Neural crest cell (in vitro differentiated cells): ENCODE measurements at regions not wholly inside any gene's neighbourhood (a gene's known extent, or its start where the extent isn't known, plus 50 kb on each side); places are given as distances from the start of the nearest gene placed in this dataset.

ENCODE experiments used
- DNase-seq: peaks from one replicate; pipeline ENCODE4 v3.0.0; 2021; ENCODE audit warnings: low read depth, mixed read lengths, low spot score
- H3K27ac Mint-ChIP-seq: one replicate; pipeline ENCODE4 v1.8.0; 2021; ENCODE audit warnings: mild to moderate bottlenecking, mixed read lengths; ENCODE audit not compliant: unreplicated experiment
- H3K27me3 Mint-ChIP-seq: 2 replicates; pipeline ENCODE4 v1.8.0; 2021; ENCODE audit warnings: low read depth, mild to moderate bottlenecking, mixed read lengths
- H3K36me3 Mint-ChIP-seq: 2 replicates; pipeline ENCODE4 v1.8.0; 2021; ENCODE audit warnings: low read depth, mild to moderate bottlenecking, mixed read lengths
- H3K4me1 Mint-ChIP-seq: 2 replicates; pipeline ENCODE4 v1.8.0; 2021; ENCODE audit warnings: mixed read lengths
- H3K4me3 Mint-ChIP-seq: one replicate; pipeline ENCODE4 v1.8.0; 2021; ENCODE audit warnings: mild to moderate bottlenecking, mixed read lengths
- H3K9me3 Mint-ChIP-seq: 2 replicates; pipeline ENCODE4 v1.8.0; 2021; ENCODE audit warnings: mixed read lengths
- TF ChIP-seq, protein P1 (sequence below): fragments of 200-600 bp; sonication (generic); conservative IDR thresholded peaks from 2 replicates; pipeline ENCODE4 v1.5.0; 2021; ENCODE audit warnings: antibody characterized with exemption, mild to moderate bottlenecking

DNA sequence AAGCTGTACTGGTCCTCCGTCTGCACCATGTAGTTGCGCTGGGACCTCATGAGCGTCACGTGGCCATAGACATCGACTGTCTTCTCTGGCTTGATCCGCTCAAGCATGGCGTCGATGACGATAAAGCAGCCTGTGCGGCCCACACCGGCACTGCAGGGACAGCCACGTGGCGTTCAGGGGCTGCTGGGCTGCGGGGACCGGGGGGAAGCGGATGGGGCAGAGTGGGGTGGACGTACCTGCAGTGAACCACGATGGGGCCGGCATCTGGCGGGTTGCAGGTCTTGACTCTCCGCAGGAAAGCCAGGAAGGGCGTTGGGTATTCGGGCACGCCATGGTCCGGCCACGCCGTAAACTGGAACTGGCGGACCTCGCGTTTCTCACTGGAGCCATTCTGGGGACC lies 128.5 kb downstream of the PTPRS start:
- no peaks in the 10 kb centered on the region for H3K4me1 Mint-ChIP-seq
- no peaks in the 10 kb centered on the region for H3K27me3 Mint-ChIP-seq
- TF ChIP-seq, protein P1, sequence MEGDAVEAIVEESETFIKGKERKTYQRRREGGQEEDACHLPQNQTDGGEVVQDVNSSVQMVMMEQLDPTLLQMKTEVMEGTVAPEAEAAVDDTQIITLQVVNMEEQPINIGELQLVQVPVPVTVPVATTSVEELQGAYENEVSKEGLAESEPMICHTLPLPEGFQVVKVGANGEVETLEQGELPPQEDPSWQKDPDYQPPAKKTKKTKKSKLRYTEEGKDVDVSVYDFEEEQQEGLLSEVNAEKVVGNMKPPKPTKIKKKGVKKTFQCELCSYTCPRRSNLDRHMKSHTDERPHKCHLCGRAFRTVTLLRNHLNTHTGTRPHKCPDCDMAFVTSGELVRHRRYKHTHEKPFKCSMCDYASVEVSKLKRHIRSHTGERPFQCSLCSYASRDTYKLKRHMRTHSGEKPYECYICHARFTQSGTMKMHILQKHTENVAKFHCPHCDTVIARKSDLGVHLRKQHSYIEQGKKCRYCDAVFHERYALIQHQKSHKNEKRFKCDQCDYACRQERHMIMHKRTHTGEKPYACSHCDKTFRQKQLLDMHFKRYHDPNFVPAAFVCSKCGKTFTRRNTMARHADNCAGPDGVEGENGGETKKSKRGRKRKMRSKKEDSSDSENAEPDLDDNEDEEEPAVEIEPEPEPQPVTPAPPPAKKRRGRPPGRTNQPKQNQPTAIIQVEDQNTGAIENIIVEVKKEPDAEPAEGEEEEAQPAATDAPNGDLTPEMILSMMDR = no peak
- peaks cover 2% of the 10 kb centered on the region for H3K9me3 Mint-ChIP-seq
- no peak overlapping the region for H3K27ac Mint-ChIP-seq
- peaks cover 36% of the 10 kb centered on the region for H3K36me3 Mint-ChIP-seq
- no peak overlapping the region for H3K4me3 Mint-ChIP-seq
- DNase-seq = no peak

DNA sequence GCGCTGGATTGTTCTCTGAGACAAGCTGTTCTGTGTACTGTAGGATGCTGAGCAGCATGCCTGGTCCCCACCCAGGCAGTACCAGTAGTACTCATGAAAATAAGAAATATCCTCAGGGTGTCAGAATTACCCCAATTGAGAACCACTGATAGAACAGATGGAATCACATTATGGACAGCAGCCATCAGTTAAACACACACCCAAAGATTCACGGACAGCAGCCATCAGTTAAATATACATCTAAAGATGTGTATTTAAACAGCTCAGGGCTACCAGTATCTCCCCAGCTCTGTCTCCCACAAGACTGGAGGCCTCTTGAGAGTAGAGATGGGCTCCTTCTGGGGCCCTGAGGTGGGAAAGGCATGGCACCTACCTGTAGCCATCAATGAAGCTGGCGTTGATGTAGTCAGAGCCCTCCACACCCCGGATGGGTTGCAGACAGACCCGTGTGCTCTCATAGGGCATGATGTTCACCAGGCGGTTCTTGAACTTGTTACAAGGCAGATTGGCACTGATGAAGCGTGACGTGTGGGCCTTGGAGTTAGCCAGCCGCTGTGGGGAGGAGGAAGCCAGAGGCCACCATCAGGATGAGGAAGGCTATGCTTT lies 129.3 kb downstream of the PTPRS start:
- Mint-ChIP-seq H3K9me3 (peaks cover 2% of the 10 kb centered on the region), H3K4me1 (no peaks in the 10 kb centered on the region), H3K27ac (no peak overlapping the region), H3K36me3 (peaks cover 36% of the 10 kb centered on the region), H3K27me3 (no peaks in the 10 kb centered on the region), H3K4me3 (no peak overlapping the region)
- DNase-seq = no peak
- TF ChIP-seq, protein P1 = no peak

DNA sequence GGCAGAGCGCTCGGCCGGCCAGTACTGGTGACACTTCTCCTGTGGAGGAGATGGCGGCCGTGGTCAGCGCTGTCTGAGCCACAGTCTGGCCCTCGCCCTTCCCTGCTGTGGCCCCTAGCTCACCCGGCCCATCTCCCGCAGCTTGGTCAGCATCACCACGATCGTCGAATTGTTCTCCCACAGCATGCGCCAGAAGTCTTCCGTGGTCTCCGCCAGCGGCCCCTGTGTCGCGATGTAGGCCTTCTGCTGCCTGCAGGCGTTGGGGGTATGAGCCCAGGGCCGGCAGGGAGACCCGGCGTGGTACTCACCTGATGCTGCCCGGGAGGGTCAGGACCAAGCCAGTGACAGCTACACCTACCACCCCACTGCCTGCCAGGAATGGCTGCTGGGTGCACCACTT lies 130.1 kb downstream of the PTPRS start:
- Mint-ChIP-seq H3K4me1 (no peaks in the 10 kb centered on the region), H3K36me3 (peaks cover 36% of the 10 kb centered on the region), H3K27me3 (no peaks in the 10 kb centered on the region), H3K27ac (no peak overlapping the region), H3K9me3 (peaks cover 2% of the 10 kb centered on the region), H3K4me3 (no peak overlapping the region)
- TF ChIP-seq, protein P1 = no peak
- DNase-seq = no peak

DNA sequence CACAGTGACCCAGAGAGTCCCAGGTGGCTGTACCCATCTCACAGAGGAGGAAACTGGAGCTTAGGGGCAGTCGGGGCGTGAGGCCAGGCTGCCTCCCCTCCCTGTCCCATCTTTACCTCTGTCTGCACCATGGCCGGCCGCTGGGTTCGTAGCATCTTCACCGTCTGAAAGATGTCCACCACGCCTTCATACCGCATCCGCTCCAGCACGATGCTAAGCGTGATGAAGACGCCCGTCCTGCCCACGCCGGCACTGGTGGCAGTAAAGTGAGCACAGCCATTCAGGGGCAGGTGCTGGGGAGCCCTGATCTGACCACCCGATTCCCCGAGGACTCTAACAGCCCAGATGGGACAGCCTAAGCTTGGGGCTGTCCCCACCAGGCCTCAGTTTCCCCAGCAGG lies 132.8 kb downstream of the PTPRS start:
- TF ChIP-seq, protein P1 = no peak
- Mint-ChIP-seq H3K36me3 (peaks cover 30% of the 10 kb centered on the region), H3K27me3 (no peaks in the 10 kb centered on the region), H3K9me3 (peaks cover 6% of the 10 kb centered on the region), H3K4me1 (no peaks in the 10 kb centered on the region), H3K4me3 (no peak overlapping the region), H3K27ac (no peak overlapping the region)
- no peak for DNase-seq

DNA sequence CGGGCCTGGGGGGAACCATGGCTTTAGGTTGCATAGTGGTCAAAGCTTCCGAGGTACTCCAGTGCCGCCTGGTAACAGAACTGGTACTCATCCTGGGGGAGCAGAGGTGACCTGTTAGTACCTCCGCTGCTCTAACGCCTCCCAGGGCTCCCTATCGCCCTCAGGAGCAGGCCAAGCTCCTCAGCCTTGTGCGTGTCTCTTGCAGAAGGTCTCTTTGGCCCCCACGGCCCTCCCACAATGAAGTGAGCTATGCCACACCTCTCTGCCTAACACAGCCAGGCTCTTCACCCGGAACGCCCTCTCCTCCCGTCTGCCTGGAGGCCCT lies 133.9 kb downstream of the PTPRS start:
- peaks cover 6% of the 10 kb centered on the region for H3K9me3 Mint-ChIP-seq
- H3K4me3 Mint-ChIP-seq = no peak overlapping the region
- no peaks in the 10 kb centered on the region for H3K27me3 Mint-ChIP-seq
- peaks cover 38% of the 10 kb centered on the region for H3K36me3 Mint-ChIP-seq
- no peak for DNase-seq
- H3K27ac Mint-ChIP-seq = no peak overlapping the region
- TF ChIP-seq, protein P1 = no peak
- no peaks in the 10 kb centered on the region for H3K4me1 Mint-ChIP-seq
